Psoas muscle (tissue), 7 donors: ENCODE measurements at regions not wholly inside any gene's neighbourhood (a gene's known extent, or its start where the extent isn't known, plus 50 kb on each side); places are given as distances from the start of the nearest gene placed in this dataset.

Source experiments
- ATAC-seq, 4 donors: fragments of 200-7000 bp; cut with Tn5 transposase; one replicate each; pipeline ENCODE4 v1.9.1; 2020; ENCODE audit warnings: moderate library complexity in 3 of 4, mild to moderate bottlenecking in 2 of 4
- DNase-seq, 2 donors: peaks; one replicate each; pipeline ENCODE4 v3.0.0-alpha.2; 2020
- H3K27ac ChIP-seq: fragments of 200-600 bp; one replicate; pipeline ENCODE4 v1.8.0; 2022
- H3K27me3 ChIP-seq, 3 donors: fragments of 200-600 bp in 1 of 3; one replicate each; pipeline versions ENCODE4 v1.6.1 to v1.8.0; 2013 to 2022; ENCODE audit warnings: low read length in 2 of 3, mild to moderate bottlenecking in 2 of 3, moderate library complexity in 1 of 3; ENCODE audit not compliant: insufficient read depth in 3 of 3
- H3K36me3 ChIP-seq, 2 donors: fragments of 200-600 bp in 1 of 2; one replicate each; pipeline versions ENCODE4 v1.6.1 to v1.8.0; 2013 to 2022; ENCODE audit warnings: low read depth in 1 of 2, mild to moderate bottlenecking in 1 of 2, moderate library complexity in 1 of 2; ENCODE audit not compliant: insufficient read depth in 1 of 2
- H3K4me1 ChIP-seq: fragments of 200-600 bp; one replicate; pipeline ENCODE4 v1.8.0; 2022
- H3K4me3 ChIP-seq: fragments of 200-600 bp; one replicate; pipeline ENCODE4 v1.8.0; 2022; ENCODE audit warnings: mild to moderate bottlenecking
- H3K9me3 ChIP-seq: fragments of 200-600 bp; one replicate; pipeline ENCODE4 v1.8.0; 2022
- CTCF ChIP-seq: fragments of 200-600 bp; IDR thresholded peaks from one replicate; pipeline ENCODE4 v1.8.0; 2022; ENCODE audit warnings: antibody characterized with exemption
- WGBS, 3 donors: extraction: QIAGEN DNeasy Blood & Tissue Kit; methylation state at CpG; one replicate each; pipeline versions ENCODE4 v1.1.6 to v1.1.7; 2013; 5-methylcytosine and 5-hydroxymethylcytosine counted together
- intact Hi-C, 2 donors: fragments of 100-400 bp; cut with DNase I; formaldehyde crosslinking; loops; one replicate each; pipeline versions ENCODE4 v1.11.0 to v1.14.2; 2022
- donor health status: healthy with polysubstance abuse.
- donor health status: DM: no; HTN: no; CAD: no; lungs with moderate emphysema.
- donor health status: Bipolar disorder and iron deficiency.
- donor health status: healthy.
- donor health status: DM: yes; HTN: yes; CAD: no.
- donor health status: DM: no; HTN: no; CAD: no.
- donor health status: DM: yes; HTN: yes; CAD: no.

GRCh38 chr4:111208970-111209369 is 586.1 kb upstream of the PITX2 start:
- 69 to 75% (median 73%) methylated on average over 6 of the region's 6 CpGs for WGBS, 3 donors
- no peak for ATAC-seq

GRCh38 chr4:111209706-111210105 is 586.8 kb upstream of the PITX2 start:
- Histone ChIP-seq H3K9me3 (no peaks in the 10 kb centered on the region), H3K4me1 (peaks cover 4% of the 10 kb centered on the region), H3K4me3 (no peak overlapping the region), H3K27me3 (no peaks in the 10 kb centered on the region), H3K27ac (no peak overlapping the region), H3K36me3 (no peaks in the 10 kb centered on the region)
- 50 to 75% (median 72%) methylated on average over 2 of the region's 2 CpGs for WGBS, 3 donors
- ATAC-seq: no peak
- intact Hi-C loops: no loop called here
- no peak for DNase-seq
- TF ChIP-seq CTCF: no peak

More at GRCh38 chr4:111208970-111209369, 586.1 kb upstream of the PITX2 start:
- H3K27ac ChIP-seq: no peak overlapping the region
- no peaks in the 10 kb centered on the region for H3K27me3 ChIP-seq
- no peaks in the 10 kb centered on the region for H3K9me3 ChIP-seq
- DNase-seq: no peak
- H3K4me1 ChIP-seq: peaks cover 4% of the 10 kb centered on the region
- no peaks in the 10 kb centered on the region for H3K36me3 ChIP-seq
- intact Hi-C loops: no loop called here
- H3K4me3 ChIP-seq: no peak overlapping the region
- no peak for TF ChIP-seq CTCF

GRCh38 chr4:111210595-111210994 is 587.7 kb upstream of the PITX2 start:
- Histone ChIP-seq H3K4me3 (no peak overlapping the region), H3K36me3 (no peaks in the 10 kb centered on the region), H3K27ac (no peak overlapping the region), H3K4me1 (peaks cover 4% of the 10 kb centered on the region), H3K27me3 (no peaks in the 10 kb centered on the region), H3K9me3 (no peaks in the 10 kb centered on the region)
- intact Hi-C loops: no loop called here
- WGBS, 3 donors: 21 to 34% (median 23%) methylated on average over 7 of the region's 7 CpGs
- ATAC-seq (no peak), DNase-seq (no peak)
- TF ChIP-seq CTCF: no peak

DNA sequence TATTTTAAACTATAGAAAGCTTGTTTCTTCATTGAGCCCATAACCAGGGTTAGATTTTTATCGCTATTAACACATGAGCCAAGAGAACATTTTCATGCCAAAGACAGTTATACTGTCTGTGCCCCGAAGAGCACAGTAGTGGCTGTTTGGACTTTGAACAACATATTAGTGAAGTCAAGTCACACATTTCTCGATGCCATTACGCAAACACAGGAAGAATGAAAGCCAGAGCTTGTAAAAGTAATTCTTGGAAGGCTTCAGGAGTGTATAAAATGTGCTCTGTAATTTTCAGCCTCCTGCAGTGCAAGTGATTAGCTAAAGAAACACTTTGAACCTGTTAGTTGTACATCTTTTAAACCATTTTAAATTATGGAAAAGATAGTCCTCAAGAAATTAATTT is 590.7 kb upstream of the PITX2 start:
- DNase-seq: no peak
- peaks cover 4% of the 10 kb centered on the region for H3K4me1 ChIP-seq
- WGBS, 3 donors: 26 to 41% (median 27%) methylated on average over 4 of the region's 4 CpGs
- H3K27me3 ChIP-seq: no peaks in the 10 kb centered on the region
- no peak for ATAC-seq
- intact Hi-C loops: no loop called here
- H3K27ac ChIP-seq: no peak overlapping the region
- TF ChIP-seq CTCF: no peak
- H3K9me3 ChIP-seq: no peaks in the 10 kb centered on the region
- no peak overlapping the region for H3K4me3 ChIP-seq
- H3K36me3 ChIP-seq: no peaks in the 10 kb centered on the region

- no peak for TF ChIP-seq CTCF
- Histone ChIP-seq H3K4me1 (peaks cover 4% of the 10 kb centered on the region), H3K9me3 (no peaks in the 10 kb centered on the region), H3K4me3 (no peak overlapping the region), H3K27ac (no peak overlapping the region), H3K36me3 (no peaks in the 10 kb centered on the region), H3K27me3 (no peaks in the 10 kb centered on the region)
- DNase-seq: no peak
- ATAC-seq: peak in 3 of 4 donors; percentile 47 to 73 (median 70)
- WGBS, 3 donors: 16 to 35% (median 17%) methylated on average over 1 of the region's 1 CpG
- intact Hi-C loops: no loop called here
Measured at GRCh38 chr4:111214371-111214770, 591.5 kb upstream of the PITX2 start.
